Keratinocyte (primary cell): ENCODE measurements at regions not wholly inside any gene's neighbourhood (a gene's known extent, or its start where the extent isn't known, plus 50 kb on each side); places are given as distances from the start of the nearest gene placed in this dataset.

Source experiments
- DNase-seq: peaks from one replicate; pipeline ENCODE4 v3.0.0-alpha.2; 2011; ENCODE audit warnings: low read depth, missing footprints, low spot score
- FAIRE-seq: peaks from 2 replicates; lab custom pipeline; 2011; peaks lifted over from hg19 to GRCh38; lab: Jason Lieb, UNC
- H2AFZ ChIP-seq: 2 replicates; pipeline ENCODE4 v1.6.0; 2012; ENCODE audit warnings: low read length, control low read depth, inconsistent platforms; ENCODE audit not compliant: control insufficient read depth
- H3K27ac ChIP-seq: 2 replicates; pipeline ENCODE4 v1.5.1; 2011; ENCODE audit warnings: low read length; ENCODE audit not compliant: control insufficient read depth, insufficient read depth
- H3K27me3 ChIP-seq: 3 replicates; pipeline ENCODE4 v1.6.0; 2011; ENCODE audit warnings: low read length; ENCODE audit not compliant: control insufficient read depth, insufficient read depth; ENCODE audit errors: extremely low read depth
- H3K36me3 ChIP-seq, 2 experiments: 2 replicates in 1 of 2; 3 replicates in 1 of 2; pipeline ENCODE4 v1.5.1; 2011; ENCODE audit warnings: low read length in 2 of 2, mild to moderate bottlenecking in 1 of 2; ENCODE audit not compliant: control insufficient read depth in 2 of 2, insufficient read depth in 2 of 2; ENCODE audit errors: extremely low read depth in 1 of 2
- H3K4me1 ChIP-seq: 3 replicates; pipeline ENCODE4 v1.5.1; 2011; ENCODE audit warnings: low read length; ENCODE audit not compliant: control insufficient read depth, insufficient read depth; ENCODE audit errors: extremely low read depth
- H3K4me2 ChIP-seq: 3 replicates; pipeline ENCODE4 v1.6.0; 2011; ENCODE audit warnings: low read depth, low read length; ENCODE audit not compliant: control insufficient read depth, insufficient read depth; ENCODE audit errors: extremely low read depth
- H3K4me3 ChIP-seq, 3 experiments: fragments of 200-600 bp in 1 of 3; sonication (generic) in 1 of 3; 2 replicates in 2 of 3; 3 replicates in 1 of 3; pipeline ENCODE4 v1.5.1; 2011 to 2016; ENCODE audit warnings: low read length in 3 of 3, mild to moderate bottlenecking in 3 of 3, control low read depth in 2 of 3, inconsistent platforms in 1 of 3, low read depth in 1 of 3, mixed read lengths in 1 of 3, mixed run types in 1 of 3, moderate library complexity in 1 of 3; ENCODE audit not compliant: control insufficient read depth in 2 of 3, insufficient read depth in 2 of 3; ENCODE audit errors: extremely low read depth in 1 of 3
- H3K79me2 ChIP-seq: 2 replicates; pipeline ENCODE4 v1.6.0; 2012; ENCODE audit warnings: low read length; ENCODE audit not compliant: control insufficient read depth, insufficient read depth
- H3K9ac ChIP-seq: 3 replicates; pipeline ENCODE4 v1.6.0; 2011; ENCODE audit warnings: low read length; ENCODE audit not compliant: control insufficient read depth, insufficient read depth; ENCODE audit errors: extremely low read depth
- H3K9me1 ChIP-seq: 3 replicates; pipeline ENCODE4 v1.6.0; 2011; ENCODE audit warnings: low read length; ENCODE audit not compliant: control insufficient read depth, insufficient read depth; ENCODE audit errors: extremely low read depth
- H3K9me3 ChIP-seq: 2 replicates; pipeline ENCODE4 v1.5.1; 2012; ENCODE audit warnings: low read depth, low read length; ENCODE audit not compliant: control insufficient read depth
- H4K20me1 ChIP-seq: 3 replicates; pipeline ENCODE4 v1.6.0; 2011; ENCODE audit warnings: low read length; ENCODE audit not compliant: control insufficient read depth, insufficient read depth; ENCODE audit errors: extremely low read depth
- CTCF ChIP-seq, 3 experiments: IDR thresholded peaks in 1 of 3; conservative IDR thresholded peaks in 1 of 3; optimal IDR thresholded peaks in 1 of 3; 2 replicates in 2 of 3; 3 replicates in 1 of 3; pipeline versions ENCODE3 to v1.5.1; 2011; ENCODE audit warnings: low read length in 3 of 3, mild to moderate bottlenecking in 3 of 3, moderate library complexity in 2 of 3, control low read depth in 1 of 3, inconsistent platforms in 1 of 3; ENCODE audit not compliant: insufficient read depth in 2 of 3; ENCODE audit errors: extremely low read depth in 1 of 3
- EZH2 ChIP-seq: IDR thresholded peaks from one replicate; pipeline ENCODE4 v1.6.1; 2012; ENCODE audit warnings: inconsistent platforms, mild to moderate bottlenecking, low read length, moderate library complexity
- dilution Hi-C: fragments of 300-500 bp; cut with MboI; formaldehyde crosslinking; loops from one replicate; pipeline ENCODE4 v1.7.0; 2020; ENCODE audit warnings: low sequenced_read_pairs; ENCODE audit not compliant: extremely low pct_ligation_motif_present

- DNase-seq (no peak), FAIRE-seq (no peak)
- dilution Hi-C loops, result no loop called here
- no peaks in the 10 kb centered on the region for H4K20me1 ChIP-seq
- H3K36me3 ChIP-seq, result no peaks in the 10 kb centered on the region
- H3K27ac ChIP-seq, result no peak overlapping the region
- H2AFZ ChIP-seq, result no peak overlapping the region
- H3K9me3 ChIP-seq, result no peaks in the 10 kb centered on the region
- TF ChIP-seq EZH2 (no peak), CTCF (optimal IDR thresholded peaks at IDR 0.05 in 1 of 3, IDR thresholded peaks at IDR 0.05 in 1 of 3, conservative IDR thresholded peaks at IDR 0.05 in 1 of 3; ENCODE audit: extremely low read depth in 1 of 3, insufficient read depth in 2 of 3, low read length in 3 of 3) (no peak)
- no peaks in the 10 kb centered on the region for H3K9me1 ChIP-seq
- H3K4me1 ChIP-seq, result no peaks in the 10 kb centered on the region
- no peaks in the 10 kb centered on the region for H3K79me2 ChIP-seq
- no peaks in the 10 kb centered on the region for H3K27me3 ChIP-seq
- H3K4me3 ChIP-seq, result no peak overlapping the region
- H3K9ac ChIP-seq, result no peak overlapping the region
- H3K4me2 ChIP-seq, result no peak overlapping the region
These were observed 110.1 kb downstream of the SUCNR1 start for GRCh38 chr3:151983538-151983937.

- Histone ChIP-seq H3K27ac (no peak overlapping the region), H3K9me3 (no peaks in the 10 kb centered on the region), H4K20me1 (no peaks in the 10 kb centered on the region), H3K79me2 (no peaks in the 10 kb centered on the region), H3K4me1 (no peaks in the 10 kb centered on the region), H3K27me3 (no peaks in the 10 kb centered on the region), H3K4me2 (no peak overlapping the region), H3K9me1 (no peaks in the 10 kb centered on the region), H3K9ac (no peak overlapping the region), H3K4me3 (no peak overlapping the region), H2AFZ (no peak overlapping the region), H3K36me3 (no peaks in the 10 kb centered on the region)
- FAIRE-seq, result no peak
- dilution Hi-C loops, result no loop called here
- DNase-seq, result no peak
- no peak for TF ChIP-seq EZH2
- no peak for TF ChIP-seq CTCF (optimal IDR thresholded peaks at IDR 0.05 in 1 of 3, IDR thresholded peaks at IDR 0.05 in 1 of 3, conservative IDR thresholded peaks at IDR 0.05 in 1 of 3; ENCODE audit: extremely low read depth in 1 of 3, insufficient read depth in 2 of 3, low read length in 3 of 3)
These were observed 112.5 kb downstream of the SUCNR1 start for GRCh38 chr3:151985787-151986430.
